Stimulated activated CD4-positive, alpha-beta T cell treated with anti-CD3 and anti-CD28 coated beads, Interleukin-1b, Interleukin-23, amount 100 ng/mL, for 24 hours (primary cell): ENCODE measurements at regions not wholly inside any gene's neighbourhood (a gene's known extent, or its start where the extent isn't known, plus 50 kb on each side); places are given as distances from the start of the nearest gene placed in this dataset.
"Not testable (repeated sequence)": the region's sequence is repeated elsewhere in the genome, so short reads cannot be mapped to it uniquely, and the experiment has no call there.

Experiments used
- DNase-seq, 4 experiments: peaks; one replicate each; pipeline ENCODE4 v3.0.0-alpha.2; 2020; ENCODE audit warnings: low read depth in 4 of 4, low spot score in 1 of 4

DNA sequence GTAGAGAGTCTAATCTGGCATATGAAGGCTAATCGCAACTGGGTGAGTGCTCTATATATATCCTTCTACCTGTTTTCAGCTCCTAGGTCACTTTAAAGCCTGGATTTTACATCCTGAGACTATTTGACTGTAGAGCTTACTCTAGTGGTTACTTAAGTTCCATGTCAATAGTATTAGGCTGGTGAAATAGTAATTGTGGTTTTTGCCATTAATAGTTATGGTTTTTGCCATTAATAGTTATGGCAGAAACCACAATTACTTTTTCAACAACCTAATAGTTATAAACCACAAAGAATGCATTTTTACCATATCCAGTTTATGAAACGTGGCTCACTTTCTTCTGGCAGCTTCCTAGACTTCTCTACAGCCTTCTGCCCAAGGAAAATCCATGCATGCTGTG lies 263.1 kb upstream of the KIAA1217 start:
- DNase-seq, result no peak

- no peak for DNase-seq
Observed at GRCh38 chr10:23951841-23952240, 257.1 kb upstream of the KIAA1217 start.

- DNase-seq, result no peak
Observed at GRCh38 chr10:23955456-23956225, 253.3 kb upstream of the KIAA1217 start.

DNA sequence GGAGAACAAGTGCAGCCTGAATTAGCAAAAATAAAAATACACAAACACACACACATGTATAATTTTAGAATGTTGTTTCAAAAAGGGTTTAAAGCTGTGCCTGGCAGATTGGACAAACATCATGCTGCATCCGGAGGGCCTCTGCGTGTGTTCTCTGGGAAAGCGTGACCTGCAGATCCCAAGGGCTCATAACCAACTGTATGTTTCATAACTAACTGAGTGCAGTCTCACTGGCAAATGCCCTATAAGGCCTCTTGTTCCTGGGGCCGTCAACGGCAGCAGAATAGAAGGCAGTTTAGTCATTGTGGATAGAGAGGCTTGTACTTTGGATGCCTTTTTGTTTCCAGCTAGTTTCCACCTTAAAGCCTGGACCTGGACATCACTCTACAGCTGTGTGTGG lies 243.8 kb upstream of the KIAA1217 start:
- DNase-seq, result no peak

- no peak for DNase-seq
Observed at GRCh38 chr10:23965880-23966279, 243.1 kb upstream of the KIAA1217 start.

GRCh38 chr10:23966504-23967051 lies 242.4 kb upstream of the KIAA1217 start:
- DNase-seq, result no peak

DNA sequence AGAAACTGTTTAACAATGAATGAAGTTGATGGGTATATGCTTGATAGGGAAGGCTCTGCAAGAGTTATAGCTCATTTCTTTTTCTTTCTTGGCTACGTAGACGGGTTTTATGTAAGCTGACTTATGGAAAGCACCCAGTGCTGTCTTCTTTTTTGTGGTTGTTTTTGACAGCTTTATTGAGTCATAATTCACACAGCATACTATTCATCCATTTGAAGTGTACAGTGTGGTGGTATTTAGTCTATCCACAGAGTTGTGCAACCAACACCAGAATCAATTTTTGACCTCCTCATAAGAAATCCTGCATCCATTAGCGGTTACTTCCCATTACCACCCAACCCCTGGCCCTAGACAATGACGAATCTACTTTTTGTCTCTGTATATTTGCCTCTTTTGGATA lies 240.6 kb upstream of the KIAA1217 start:
- DNase-seq, result no peak

- no peak for DNase-seq
Observed at GRCh38 chr10:23974746-23975272, 234.1 kb upstream of the KIAA1217 start.

- DNase-seq, result no peak
Observed at GRCh38 chr10:23975431-23975830, 233.5 kb upstream of the KIAA1217 start.

GRCh38 chr10:23976275-23976674 lies 232.7 kb upstream of the KIAA1217 start:
- DNase-seq, result no peak

DNA sequence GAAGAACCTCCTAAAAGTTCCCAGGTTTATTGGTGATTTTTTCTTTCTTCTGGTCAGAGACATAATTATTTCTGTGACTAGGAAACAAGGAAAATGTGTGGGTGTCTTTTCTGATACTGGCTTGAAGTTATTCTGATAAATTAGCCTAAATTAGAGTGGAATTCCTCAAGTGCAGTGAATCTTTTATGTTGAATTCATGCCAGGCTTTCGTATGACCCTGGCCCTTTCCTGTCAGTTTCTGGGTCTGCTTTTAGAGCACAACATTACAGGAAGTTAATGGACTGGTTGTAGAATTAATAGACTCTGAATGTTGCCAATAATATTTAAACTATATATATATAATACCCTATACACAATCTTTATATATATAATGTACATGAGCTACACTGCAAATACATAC lies 230.6 kb upstream of the KIAA1217 start:
- DNase-seq, result no peak

- DNase-seq, result no peak
Observed at GRCh38 chr10:23980094-23980493, 228.8 kb upstream of the KIAA1217 start.

DNA sequence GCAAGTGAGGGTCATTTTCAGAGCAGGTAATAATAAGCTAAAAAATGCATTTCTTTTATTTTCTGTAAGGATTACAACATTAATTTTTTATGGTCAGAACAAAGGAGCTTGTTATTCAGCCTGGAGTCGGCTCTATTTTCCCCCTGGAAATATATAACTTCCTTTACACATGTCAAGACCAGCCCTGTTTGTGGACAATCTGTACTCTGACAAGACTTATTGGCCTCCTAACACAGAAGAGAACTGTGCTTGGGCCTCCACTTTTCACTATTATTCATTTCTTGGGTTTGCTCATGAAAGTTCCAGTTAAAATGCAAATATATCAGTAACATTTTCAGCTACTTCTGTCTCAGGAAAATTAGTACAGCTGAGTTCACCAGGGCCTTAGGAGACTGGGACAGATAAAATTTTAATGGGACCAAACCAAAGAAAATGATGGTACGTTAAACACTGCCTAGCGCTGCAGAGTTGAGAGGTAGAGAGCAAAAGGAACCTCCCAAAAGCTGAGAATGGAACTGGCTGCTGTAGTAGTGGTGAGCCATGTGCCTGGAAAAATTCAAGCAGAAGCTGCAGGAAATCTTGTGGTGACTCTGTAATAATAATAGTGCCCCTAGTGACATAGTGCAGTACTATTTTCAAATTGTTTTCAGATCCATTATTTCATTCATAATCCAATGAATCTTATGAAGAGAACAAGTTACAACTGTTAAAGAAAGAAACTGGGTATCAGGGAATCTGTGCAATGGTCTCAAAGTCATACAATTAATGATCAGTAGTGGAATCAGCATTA lies 227.2 kb upstream of the KIAA1217 start:
- DNase-seq, result no peak

GRCh38 chr10:23984405-23984804 lies 224.5 kb upstream of the KIAA1217 start:
- not testable (repeated sequence) for DNase-seq

DNA sequence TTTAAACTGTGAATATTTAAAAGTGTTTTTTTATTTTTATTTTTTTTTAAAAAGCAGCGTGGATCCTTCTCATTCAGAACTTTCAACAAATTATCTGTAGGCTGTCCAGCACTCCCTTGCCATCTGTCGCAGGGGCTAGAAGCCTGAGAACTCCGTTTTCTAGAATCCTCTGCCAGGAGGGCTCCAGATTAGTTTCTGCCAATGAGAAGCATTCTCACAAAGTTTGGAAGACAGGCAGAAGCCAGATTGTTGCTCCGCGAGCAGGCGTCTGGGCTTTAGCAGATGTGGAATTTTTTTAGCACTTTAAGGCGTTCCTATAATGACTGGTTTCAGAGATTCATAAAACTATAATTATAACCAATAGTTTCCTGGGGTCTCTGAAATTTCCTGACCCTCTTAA lies 220.9 kb upstream of the KIAA1217 start:
- DNase-seq, result no peak

DNA sequence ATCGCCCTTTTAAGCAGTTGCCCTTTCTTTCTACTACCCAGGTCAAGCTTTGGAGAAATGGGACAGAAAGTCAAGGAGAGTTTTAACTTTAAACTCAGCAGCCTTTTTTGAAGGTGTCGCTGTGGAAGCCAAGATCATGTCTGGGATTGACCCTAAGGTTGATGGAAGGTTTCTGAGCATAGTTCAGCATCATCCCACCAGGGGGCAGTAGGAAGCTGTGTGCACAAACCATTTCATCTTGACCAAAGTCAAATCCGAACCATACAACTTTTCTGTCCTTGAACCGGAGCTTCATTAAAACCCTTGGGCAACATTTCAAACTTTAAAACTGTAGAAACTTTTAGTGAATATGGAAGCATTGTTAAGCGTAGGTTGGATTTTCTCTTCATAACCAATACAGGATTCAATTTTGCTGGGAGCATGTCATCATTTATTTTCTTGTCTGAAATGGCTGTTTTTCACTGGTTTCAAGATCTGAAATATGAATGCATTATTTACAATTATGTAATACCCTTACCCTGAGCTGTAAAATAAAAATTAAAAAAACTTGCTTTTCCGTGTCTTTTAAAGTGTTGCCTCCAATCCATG lies 214.4 kb upstream of the KIAA1217 start:
- DNase-seq, result peak in 3 of 4 experiments; percentile 0 to 8 (median 7)

DNA sequence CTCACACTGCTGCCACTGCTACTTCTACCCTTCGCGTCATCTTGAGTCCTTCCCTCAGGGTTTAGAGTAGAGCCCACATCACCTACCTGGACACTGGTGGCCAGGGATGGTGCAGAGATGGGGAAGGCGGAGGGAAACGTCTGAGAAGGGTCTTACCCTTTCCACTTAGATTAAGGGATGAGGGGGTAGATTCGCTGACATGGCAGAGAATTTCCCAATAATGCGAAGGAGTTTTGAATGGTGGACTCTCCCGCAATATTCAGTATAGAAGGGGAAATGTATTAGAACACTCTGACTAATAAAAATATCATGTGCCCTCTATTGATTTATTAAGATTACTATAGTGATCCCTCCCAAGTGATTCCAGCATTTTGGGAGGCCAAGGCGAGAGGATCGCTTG lies 209.5 kb upstream of the KIAA1217 start:
- DNase-seq, result no peak

GRCh38 chr10:24000271-24000813 lies 208.6 kb upstream of the KIAA1217 start:
- no peak for DNase-seq

DNA sequence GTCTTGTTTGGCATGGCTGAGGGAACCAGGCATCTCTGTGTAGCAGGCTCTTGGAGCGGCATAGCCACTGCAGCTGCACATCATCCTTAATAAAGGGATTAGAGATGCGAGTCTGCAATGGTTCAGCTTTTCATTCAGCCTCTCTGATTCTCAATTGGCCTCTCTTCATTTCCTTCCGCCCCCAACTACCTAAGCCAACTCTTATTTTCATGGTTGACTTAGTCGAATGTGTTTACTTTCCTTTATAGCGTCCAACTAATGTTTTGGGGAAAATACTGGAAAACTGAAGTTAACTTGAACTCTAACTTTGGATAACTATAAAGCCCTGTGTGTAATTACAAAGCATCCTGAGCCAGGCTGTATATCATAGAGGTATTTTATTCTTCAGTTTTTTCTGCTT lies 202.2 kb upstream of the KIAA1217 start:
- no peak for DNase-seq

DNA sequence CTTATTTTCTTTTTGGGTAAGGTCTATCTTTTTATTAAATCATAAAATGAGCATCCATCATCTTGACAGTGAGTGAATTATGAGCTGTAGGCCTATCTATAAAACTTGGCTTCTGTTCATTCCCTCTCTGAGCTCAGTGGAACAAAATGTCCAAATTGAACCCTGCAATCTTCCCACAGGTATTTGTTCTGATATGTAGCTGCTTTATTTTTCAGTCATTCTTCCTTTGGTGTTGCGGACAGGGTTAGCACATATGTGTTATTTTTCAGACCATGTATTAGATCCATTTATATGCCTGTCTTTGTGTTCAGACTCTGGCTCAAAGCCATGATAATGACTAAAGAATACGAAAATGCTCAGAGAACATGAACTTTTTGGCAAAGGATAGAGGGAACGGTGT lies 201.6 kb upstream of the KIAA1217 start:
- no peak for DNase-seq
